CD14-positive monocyte (primary cell): ENCODE measurements at regions not wholly inside any gene's neighbourhood (a gene's known extent, or its start where the extent isn't known, plus 50 kb on each side); places are given as distances from the start of the nearest gene placed in this dataset.

ENCODE experiments used
- DNase-seq, 3 donors: peaks; one replicate each; pipeline ENCODE4 v3.0.0-alpha.2; 2011 to 2022
- H2AFZ ChIP-seq: 2 replicates; pipeline ENCODE4 v1.6.0; 2012; ENCODE audit warnings: mild to moderate bottlenecking, low read depth, low read length, inconsistent platforms; ENCODE audit not compliant: insufficient read depth, poor library complexity, severe bottlenecking
- H3K27ac ChIP-seq, 2 donors: 1 replicate in 1 of 2; 2 replicates in 1 of 2; pipeline ENCODE4 v1.5.1; 2012 to 2013; ENCODE audit warnings: low read length in 2 of 2, control low read depth in 1 of 2, inconsistent platforms in 1 of 2, low read depth in 1 of 2, mild to moderate bottlenecking in 1 of 2
- H3K27me3 ChIP-seq, 2 donors: one replicate each; pipeline versions ENCODE4 v1.6.0 to v1.6.1; 2011 to 2013; ENCODE audit warnings: low read length in 2 of 2; ENCODE audit not compliant: control insufficient read depth in 2 of 2, insufficient read depth in 2 of 2
- H3K36me3 ChIP-seq, 2 donors: replicated peaks in 1 of 2; 1 replicate in 1 of 2; 2 replicates in 1 of 2; pipeline versions ENCODE4 v1.5.1 to v1.6.1; 2012 to 2013; ENCODE audit warnings: low read length in 2 of 2, control low read depth in 1 of 2, inconsistent platforms in 1 of 2, mild to moderate bottlenecking in 1 of 2; ENCODE audit not compliant: insufficient read depth in 2 of 2, control insufficient read depth in 1 of 2
- H3K4me1 ChIP-seq, 2 donors: 1 replicate in 1 of 2; 2 replicates in 1 of 2; pipeline versions ENCODE4 v1.5.1 to v1.6.1; 2012 to 2013; ENCODE audit warnings: low read length in 2 of 2, control low read depth in 1 of 2, inconsistent platforms in 1 of 2, mild to moderate bottlenecking in 1 of 2, moderate library complexity in 1 of 2; ENCODE audit not compliant: insufficient read depth in 2 of 2, control insufficient read depth in 1 of 2
- H3K4me2 ChIP-seq: replicated peaks from 2 replicates; pipeline ENCODE3; 2012; ENCODE audit warnings: low read length, moderate library complexity, mild to moderate bottlenecking; ENCODE audit not compliant: poor library complexity, severe bottlenecking; ENCODE audit errors: extremely low read depth
- H3K4me3 ChIP-seq, 3 experiments: fragments of 200-600 bp in 1 of 3; sonication (generic) in 1 of 3; replicated peaks in 1 of 3; 1 replicate in 2 of 3; 2 replicates in 1 of 3; pipeline ENCODE4 v1.5.1; 2011 to 2013; ENCODE audit warnings: low read length in 3 of 3, mild to moderate bottlenecking in 3 of 3, control low read depth in 2 of 3, low read depth in 2 of 3, inconsistent platforms in 1 of 3, moderate library complexity in 1 of 3
- H3K79me2 ChIP-seq: 2 replicates; pipeline ENCODE4 v1.6.0; 2012; ENCODE audit warnings: mild to moderate bottlenecking, control low read depth, inconsistent platforms, low read length, moderate library complexity; ENCODE audit not compliant: insufficient read depth
- H3K9ac ChIP-seq: 2 replicates; pipeline ENCODE4 v1.6.0; 2017; ENCODE audit warnings: low read length, mild to moderate bottlenecking; ENCODE audit not compliant: insufficient read depth, poor library complexity, severe bottlenecking
- H3K9me3 ChIP-seq, 2 donors: replicated peaks in 1 of 2; 1 replicate in 1 of 2; 2 replicates in 1 of 2; pipeline versions ENCODE4 v1.5.1 to v1.6.1; 2012 to 2013; ENCODE audit warnings: low read length in 2 of 2, control low read depth in 1 of 2; ENCODE audit not compliant: control insufficient read depth in 1 of 2, insufficient read depth in 1 of 2
- H4K20me1 ChIP-seq: 2 replicates; pipeline ENCODE4 v1.6.0; 2012; ENCODE audit warnings: mild to moderate bottlenecking, low read length, control low read depth, moderate library complexity; ENCODE audit not compliant: insufficient read depth
- H3K27ac Mint-ChIP-seq, 7 donors: one replicate each; pipeline ENCODE4 v1.8.0; 2020; ENCODE audit warnings: mild to moderate bottlenecking in 7 of 7, mixed read lengths in 7 of 7, moderate library complexity in 6 of 7, inconsistent platforms in 2 of 7
- H3K27me3 Mint-ChIP-seq, 3 donors: one replicate each; pipeline ENCODE4 v1.8.0; 2021 to 2022; ENCODE audit warnings: low read depth in 3 of 3, mild to moderate bottlenecking in 3 of 3, mixed read lengths in 3 of 3, moderate library complexity in 3 of 3, inconsistent platforms in 1 of 3
- H3K36me3 Mint-ChIP-seq, 2 donors: one replicate each; pipeline ENCODE4 v1.8.0; 2020; ENCODE audit warnings: mixed read lengths in 2 of 2, inconsistent platforms in 1 of 2, mild to moderate bottlenecking in 1 of 2
- H3K4me1 Mint-ChIP-seq: one replicate; pipeline ENCODE4 v1.8.0; 2020; ENCODE audit warnings: mild to moderate bottlenecking, mixed read lengths
- H3K4me3 Mint-ChIP-seq, 2 donors: one replicate each; pipeline ENCODE4 v1.8.0; 2020; ENCODE audit warnings: mild to moderate bottlenecking in 2 of 2, mixed read lengths in 2 of 2, moderate library complexity in 1 of 2
- H3K9me3 Mint-ChIP-seq, 7 donors: one replicate each; pipeline ENCODE4 v1.8.0; 2020 to 2022; ENCODE audit warnings: mixed read lengths in 7 of 7, mild to moderate bottlenecking in 6 of 7, moderate library complexity in 6 of 7, inconsistent platforms in 2 of 7
- WGBS: methylation state at CpG from one replicate; pipeline ENCODE4 v1.1.5; 2013; ENCODE audit warnings: missing lambda C conversion rate; ENCODE audit not compliant: insufficient coverage; 5-methylcytosine and 5-hydroxymethylcytosine counted together
- intact Hi-C, 2 donors: fragments of 100-400 bp; cut with micrococcal nuclease; formaldehyde crosslinking; loops; one replicate each; pipeline versions ENCODE4 v1.15.0 to v1.15.1; 2023
- TF ChIP-seq, protein P1 (sequence below): fragments of 200-600 bp; IDR thresholded peaks from one replicate; pipeline ENCODE4 v1.8.0; 2022; ENCODE audit warnings: antibody characterized with exemption, mild to moderate bottlenecking

DNA sequence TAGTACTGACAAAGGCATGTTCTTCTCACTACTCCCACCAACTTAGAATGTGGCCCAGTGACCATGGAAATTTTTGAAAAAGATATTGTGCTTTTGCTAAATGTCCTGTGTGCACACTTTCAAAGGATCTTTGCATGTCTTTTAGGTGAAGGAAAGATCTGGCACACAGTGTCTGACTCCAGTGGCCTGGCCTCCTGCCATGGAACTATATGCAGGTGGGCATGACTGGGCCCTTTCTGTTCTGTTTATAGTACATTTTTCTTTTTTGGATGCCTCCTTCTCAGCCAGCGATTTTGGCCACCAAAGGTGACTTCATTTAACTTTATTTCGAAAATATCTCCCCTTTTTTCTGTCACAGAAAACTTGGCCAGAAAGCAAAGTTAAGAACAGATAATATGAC lies 999.7 kb upstream of the PIK3C3 start:
- Histone ChIP-seq H4K20me1 (no peaks in the 10 kb centered on the region), H3K4me3 (no peak overlapping the region), H3K36me3 (no peaks in the 10 kb centered on the region), H3K9ac (no peak overlapping the region), H3K4me1 (no peaks in the 10 kb centered on the region), H3K79me2 (no peaks in the 10 kb centered on the region), H3K9me3 (no peaks in the 10 kb centered on the region), H3K4me2 (no peak overlapping the region), H3K27ac (no peak overlapping the region), H2AFZ (no peak overlapping the region), H3K27me3 (no peaks in the 10 kb centered on the region)
- H3K27me3 Mint-ChIP-seq: no peaks in the 10 kb centered on the region
- no peak overlapping the region for H3K4me3 Mint-ChIP-seq
- intact Hi-C loops: no loop called here
- H3K36me3 Mint-ChIP-seq: no peaks in the 10 kb centered on the region
- H3K27ac Mint-ChIP-seq: no peak overlapping the region
- DNase-seq: no peak
- TF ChIP-seq, protein P1, sequence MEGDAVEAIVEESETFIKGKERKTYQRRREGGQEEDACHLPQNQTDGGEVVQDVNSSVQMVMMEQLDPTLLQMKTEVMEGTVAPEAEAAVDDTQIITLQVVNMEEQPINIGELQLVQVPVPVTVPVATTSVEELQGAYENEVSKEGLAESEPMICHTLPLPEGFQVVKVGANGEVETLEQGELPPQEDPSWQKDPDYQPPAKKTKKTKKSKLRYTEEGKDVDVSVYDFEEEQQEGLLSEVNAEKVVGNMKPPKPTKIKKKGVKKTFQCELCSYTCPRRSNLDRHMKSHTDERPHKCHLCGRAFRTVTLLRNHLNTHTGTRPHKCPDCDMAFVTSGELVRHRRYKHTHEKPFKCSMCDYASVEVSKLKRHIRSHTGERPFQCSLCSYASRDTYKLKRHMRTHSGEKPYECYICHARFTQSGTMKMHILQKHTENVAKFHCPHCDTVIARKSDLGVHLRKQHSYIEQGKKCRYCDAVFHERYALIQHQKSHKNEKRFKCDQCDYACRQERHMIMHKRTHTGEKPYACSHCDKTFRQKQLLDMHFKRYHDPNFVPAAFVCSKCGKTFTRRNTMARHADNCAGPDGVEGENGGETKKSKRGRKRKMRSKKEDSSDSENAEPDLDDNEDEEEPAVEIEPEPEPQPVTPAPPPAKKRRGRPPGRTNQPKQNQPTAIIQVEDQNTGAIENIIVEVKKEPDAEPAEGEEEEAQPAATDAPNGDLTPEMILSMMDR: no peak
- WGBS: no CpG with 5 or more reads among the region's 2 CpGs
- peaks cover 0 to 10% (median 0%) of the 10 kb centered on the region in 7 donors for H3K9me3 Mint-ChIP-seq
- H3K4me1 Mint-ChIP-seq: no peaks in the 10 kb centered on the region

DNA sequence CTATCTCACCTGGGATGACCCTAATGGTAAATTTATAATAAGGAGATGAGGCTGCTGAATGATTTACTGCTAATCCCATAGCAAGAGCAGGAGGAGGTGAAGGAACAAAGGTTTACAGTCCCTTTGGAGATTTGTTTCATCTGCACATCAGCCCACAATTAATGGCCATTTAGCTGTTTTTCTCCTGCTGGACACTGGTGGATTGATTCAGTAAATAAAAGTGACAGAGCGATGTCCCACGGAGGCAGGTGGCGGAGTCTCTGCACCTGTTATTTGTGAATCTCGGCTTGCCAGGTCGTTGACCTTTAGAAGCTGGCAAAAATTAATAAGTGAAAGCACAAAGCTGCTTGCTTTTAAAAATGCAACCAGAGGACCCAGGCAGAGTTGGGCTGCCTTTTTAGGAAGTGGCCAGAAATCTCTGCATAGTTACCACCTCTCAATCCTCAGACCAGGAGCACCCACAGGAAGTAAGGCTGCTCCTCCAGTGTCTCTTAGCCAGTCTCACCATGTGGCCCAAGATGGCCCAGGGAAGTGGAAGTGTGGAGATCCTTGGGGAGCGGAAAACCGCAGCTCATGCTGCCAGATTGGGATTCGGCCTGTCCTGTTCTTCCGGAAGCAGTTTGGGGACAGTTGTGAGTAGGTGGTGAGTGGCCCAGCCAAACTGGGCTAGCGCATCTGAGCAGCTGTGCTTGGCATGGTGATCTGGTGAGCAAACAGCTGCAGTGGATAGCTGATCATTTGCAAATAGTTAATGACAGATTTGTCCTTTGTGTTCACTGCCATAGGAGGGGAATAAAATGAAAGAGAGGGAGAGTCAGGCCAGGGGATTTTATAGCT lies 1005.7 kb upstream of the PIK3C3 start:
- DNase-seq: no peak
- TF ChIP-seq, protein P1: no peak
- H3K9me3 ChIP-seq: no peaks in the 10 kb centered on the region

More for the DNA sequence above, 1005.7 kb upstream of the PIK3C3 start:
- Histone ChIP-seq H3K4me2 (no peak overlapping the region), H3K79me2 (no peaks in the 10 kb centered on the region), H4K20me1 (no peaks in the 10 kb centered on the region), H3K36me3 (no peaks in the 10 kb centered on the region), H3K27me3 (no peaks in the 10 kb centered on the region), H3K4me3 (no peak overlapping the region), H3K9ac (no peak overlapping the region), H3K27ac (no peak overlapping the region), H3K4me1 (no peaks in the 10 kb centered on the region), H2AFZ (no peak overlapping the region)
- Mint-ChIP-seq H3K27ac (no peak overlapping the region), H3K4me3 (no peak overlapping the region), H3K4me1 (no peaks in the 10 kb centered on the region), H3K36me3 (no peaks in the 10 kb centered on the region), H3K27me3 (no peaks in the 10 kb centered on the region), H3K9me3 (peaks cover 0 to 10% (median 0%) of the 10 kb centered on the region in 7 donors)
- intact Hi-C loops: no loop called here
- 91% methylated on average over 10 of the region's 10 CpGs for WGBS
